Heart right ventricle (tissue), 16 donors: ENCODE measurements at regions not wholly inside any gene's neighbourhood (a gene's known extent, or its start where the extent isn't known, plus 50 kb on each side); places are given as distances from the start of the nearest gene placed in this dataset.

ENCODE experiments used
- ATAC-seq, 8 donors: fragments of 200-7000 bp; cut with Tn5 transposase; one replicate each; pipeline ENCODE4 v1.9.1; 2020; ENCODE audit warnings: mild to moderate bottlenecking in 8 of 8, moderate library complexity in 8 of 8, moderate number of reproducible peaks in 1 of 8
- DNase-seq, 2 donors: peaks; one replicate each; pipeline ENCODE4 v3.0.0-alpha.2; 2020
- H3K27ac ChIP-seq, 10 donors: fragments of 200-600 bp; sonication (generic) in 2 of 10; one replicate each; pipeline versions ENCODE4 v1.5.0 to v1.8.0; 2020 to 2022; ENCODE audit warnings: mild to moderate bottlenecking in 3 of 10
- H3K27me3 ChIP-seq, 7 donors: fragments of 200-600 bp; one replicate each; pipeline ENCODE4 v1.8.0; 2021 to 2022; ENCODE audit warnings: mild to moderate bottlenecking in 2 of 7
- H3K36me3 ChIP-seq, 9 donors: fragments of 200-600 bp; sonication (generic) in 1 of 9; one replicate each; pipeline versions ENCODE4 v1.5.0 to v1.8.0; 2020 to 2022; ENCODE audit warnings: mild to moderate bottlenecking in 2 of 9
- H3K4me1 ChIP-seq, 9 donors: fragments of 200-600 bp; sonication (generic) in 1 of 9; one replicate each; pipeline versions ENCODE4 v1.5.0 to v1.8.0; 2020 to 2022; ENCODE audit warnings: mild to moderate bottlenecking in 4 of 9
- H3K4me3 ChIP-seq, 10 donors: fragments of 200-600 bp; sonication (generic) in 2 of 10; one replicate each; pipeline versions ENCODE4 v1.5.0 to v1.8.0; 2020 to 2022; ENCODE audit warnings: mild to moderate bottlenecking in 7 of 10, moderate library complexity in 2 of 10
- H3K9me3 ChIP-seq, 11 donors: fragments of 200-600 bp in 10 of 11; sonication (generic) in 2 of 11; one replicate each; pipeline versions ENCODE4 v1.5.0 to v1.8.0; 2013 to 2022; ENCODE audit warnings: mild to moderate bottlenecking in 2 of 11, control low read depth in 1 of 11, moderate library complexity in 1 of 11
- WGBS, 2 donors: extraction: QIAGEN DNeasy Blood & Tissue Kit; methylation state at CpG; one replicate each; pipeline ENCODE4 v1.1.7; 2013; ENCODE audit warnings: inconsistent platforms in 1 of 2; 5-methylcytosine and 5-hydroxymethylcytosine counted together
- intact Hi-C, 10 donors: fragments of 100-400 bp; cut with DNase I; formaldehyde crosslinking; loops; one replicate each; pipeline versions ENCODE4 v1.11.1 to v1.14.2; 2022
- TF ChIP-seq, protein P1 (sequence below), 9 donors: fragments of 200-600 bp; sonication (generic) in 2 of 9; IDR thresholded peaks; one replicate each; pipeline versions ENCODE4 v1.5.0 to v1.8.0; 2021 to 2022; ENCODE audit warnings: antibody characterized with exemption in 9 of 9, mild to moderate bottlenecking in 5 of 9, moderate library complexity in 1 of 9
- donor health status: Arrhythmogenic right ventricular cardiomyopathy.
- donor health status: ischemic (EF 13 %, LVEDD 7.1; RV severe dilation, severe dysfunction).
- donor health status: healthy with polysubstance abuse.
- donor health status: DM: no; HTN: yes; CAD: no.
- donor health status: DM: no; HTN: no; CAD: no.
- donor health status: ischemic (EF 25% LVEDD 6.9; RV normal size, moderate dysfunction).
- donor health status: ischemic (EF 25% LVEDD 5.7; RV mildly dilated, moderate dysfunction).
- donor health status: healthy.
- donor health status: DM: yes; HTN: yes; CAD: no.
- donor health status: Ischemic cardiomyopathy.
- donor health status: ischemic (EF 35%, LVEDD 5.7; RV mildly dilated, moderate dysfunction).
- donor health status: nonischemic (EF 11% LVEDD 7.7; RV severe dilation, severe dysfunction).
- donor health status: DM: yes; HTN: yes; CAD: no.
- donor health status: PGD.
- donor health status: ischemic (EF 29% LVEDD 5.4; RV normal size, mild dysfunction).
- donor health status: nonischemic (EF 23%, LVEDD 6.1; RV moderate dilation, normal function).

DNA sequence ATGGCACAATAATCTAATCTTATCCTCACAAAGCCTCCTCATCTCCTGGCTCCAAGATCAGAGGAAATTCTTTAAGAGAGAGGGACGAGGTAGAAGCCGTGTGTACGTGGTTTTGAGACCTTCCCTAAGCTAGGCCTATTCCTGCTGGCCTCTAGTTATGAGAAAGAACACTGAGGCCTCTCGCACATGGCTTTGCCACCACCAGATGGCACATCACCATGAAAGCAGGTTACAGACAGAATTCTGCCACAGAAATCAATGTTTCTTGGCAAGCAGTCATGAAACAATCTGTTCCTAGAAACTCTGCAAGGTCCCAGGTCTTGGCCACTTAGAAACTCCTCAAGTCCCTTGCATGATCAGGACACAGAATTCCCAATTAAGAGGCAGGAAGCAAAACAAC, 268.2 kb upstream of the TAS2R1 start:
- ATAC-seq (no peak), DNase-seq (no peak)
- Histone ChIP-seq H3K4me3 (no peak overlapping the region), H3K27ac (no peak overlapping the region), H3K36me3 (no peaks in the 10 kb centered on the region), H3K9me3 (peaks cover 0 to 13% (median 4%) of the 10 kb centered on the region in 11 donors), H3K27me3 (peaks cover 0 to 3% (median 0%) of the 10 kb centered on the region in 7 donors), H3K4me1 (no peaks in the 10 kb centered on the region)
- intact Hi-C loops, result no loop called here
- 64 to 78% methylated on average over 4 of the region's 4 CpGs for WGBS, 2 donors
- TF ChIP-seq, protein P1, sequence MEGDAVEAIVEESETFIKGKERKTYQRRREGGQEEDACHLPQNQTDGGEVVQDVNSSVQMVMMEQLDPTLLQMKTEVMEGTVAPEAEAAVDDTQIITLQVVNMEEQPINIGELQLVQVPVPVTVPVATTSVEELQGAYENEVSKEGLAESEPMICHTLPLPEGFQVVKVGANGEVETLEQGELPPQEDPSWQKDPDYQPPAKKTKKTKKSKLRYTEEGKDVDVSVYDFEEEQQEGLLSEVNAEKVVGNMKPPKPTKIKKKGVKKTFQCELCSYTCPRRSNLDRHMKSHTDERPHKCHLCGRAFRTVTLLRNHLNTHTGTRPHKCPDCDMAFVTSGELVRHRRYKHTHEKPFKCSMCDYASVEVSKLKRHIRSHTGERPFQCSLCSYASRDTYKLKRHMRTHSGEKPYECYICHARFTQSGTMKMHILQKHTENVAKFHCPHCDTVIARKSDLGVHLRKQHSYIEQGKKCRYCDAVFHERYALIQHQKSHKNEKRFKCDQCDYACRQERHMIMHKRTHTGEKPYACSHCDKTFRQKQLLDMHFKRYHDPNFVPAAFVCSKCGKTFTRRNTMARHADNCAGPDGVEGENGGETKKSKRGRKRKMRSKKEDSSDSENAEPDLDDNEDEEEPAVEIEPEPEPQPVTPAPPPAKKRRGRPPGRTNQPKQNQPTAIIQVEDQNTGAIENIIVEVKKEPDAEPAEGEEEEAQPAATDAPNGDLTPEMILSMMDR (IDR thresholded peaks at IDR 0.05), result peak in 3 of 9 donors; percentile 9 to 11 (median 9)

DNA sequence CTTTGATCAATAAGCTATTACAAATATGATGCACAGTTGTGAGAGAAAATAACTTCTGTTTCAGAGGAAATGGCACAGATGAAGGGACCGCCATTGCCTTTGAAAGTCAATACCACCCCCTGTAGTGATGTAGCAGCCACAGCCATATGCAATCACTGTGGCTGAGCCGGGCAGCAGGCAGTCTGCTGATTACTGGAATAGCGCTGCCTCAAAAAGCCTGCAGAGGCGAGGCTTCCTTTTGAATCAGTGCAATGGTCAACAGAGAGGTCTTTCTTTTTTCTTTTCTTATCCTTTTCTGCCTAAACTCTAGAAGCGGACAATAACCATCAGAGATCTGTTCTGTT, 265.1 kb upstream of the TAS2R1 start:
- no peak for DNase-seq
- intact Hi-C loops, result no loop called here
- TF ChIP-seq, protein P1 (IDR thresholded peaks at IDR 0.05), result no peak

DNA sequence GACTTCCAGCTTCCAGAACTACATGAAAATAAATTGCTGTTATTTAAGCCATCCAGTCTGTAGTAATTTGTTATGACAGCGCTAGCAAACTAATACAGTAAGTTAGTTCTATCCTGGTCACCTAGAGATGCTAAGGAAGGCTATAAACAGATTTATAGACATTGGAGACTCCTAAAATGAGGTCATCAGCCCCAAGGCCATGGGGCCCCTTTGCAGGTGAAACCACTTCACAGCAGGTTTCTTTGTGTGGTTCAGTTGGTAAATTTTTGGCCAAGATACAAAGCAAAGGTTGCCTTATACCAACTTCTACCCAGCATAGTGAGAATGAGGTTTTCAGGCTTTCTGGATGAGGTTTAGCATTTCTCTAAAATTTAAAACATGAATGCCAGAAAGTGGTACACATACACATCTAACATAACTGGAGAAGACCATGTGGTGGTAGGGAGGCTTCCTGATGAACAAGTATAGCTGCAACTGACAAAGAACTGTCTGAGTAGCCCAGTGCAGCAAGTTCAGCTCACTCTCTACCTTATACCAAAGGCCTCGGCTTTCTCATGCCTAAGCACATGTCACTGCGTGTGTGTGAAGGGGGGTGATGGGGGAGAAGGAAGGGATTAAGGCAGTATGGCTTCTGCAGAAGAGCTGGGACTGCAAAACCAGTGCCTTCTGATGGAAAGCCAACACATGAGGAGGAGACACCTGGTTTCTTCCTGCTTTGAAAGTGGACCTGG, 264.6 kb upstream of the TAS2R1 start:
- 61 to 66% methylated on average over 3 of the region's 3 CpGs for WGBS, 2 donors
- Histone ChIP-seq H3K4me1 (no peaks in the 10 kb centered on the region), H3K4me3 (no peak overlapping the region), H3K27ac (no peak overlapping the region), H3K27me3 (peaks cover 0 to 3% (median 0%) of the 10 kb centered on the region in 7 donors), H3K9me3 (peaks cover 0 to 13% (median 4%) of the 10 kb centered on the region in 11 donors), H3K36me3 (no peaks in the 10 kb centered on the region)
- no peak for ATAC-seq
- DNase-seq, result no peak
- intact Hi-C loops, result no loop called here
- TF ChIP-seq, protein P1 (IDR thresholded peaks at IDR 0.05), result no peak

More for the DNA sequence above, 265.1 kb upstream of the TAS2R1 start:
- Histone ChIP-seq H3K9me3 (peaks cover 0 to 13% (median 4%) of the 10 kb centered on the region in 11 donors), H3K27ac (no peak overlapping the region), H3K36me3 (no peaks in the 10 kb centered on the region), H3K4me1 (no peaks in the 10 kb centered on the region), H3K27me3 (peaks cover 0 to 3% (median 0%) of the 10 kb centered on the region in 7 donors), H3K4me3 (no peak overlapping the region)
- ATAC-seq, result no peak
- 68 to 74% methylated on average over 5 of the region's 5 CpGs for WGBS, 2 donors

DNA sequence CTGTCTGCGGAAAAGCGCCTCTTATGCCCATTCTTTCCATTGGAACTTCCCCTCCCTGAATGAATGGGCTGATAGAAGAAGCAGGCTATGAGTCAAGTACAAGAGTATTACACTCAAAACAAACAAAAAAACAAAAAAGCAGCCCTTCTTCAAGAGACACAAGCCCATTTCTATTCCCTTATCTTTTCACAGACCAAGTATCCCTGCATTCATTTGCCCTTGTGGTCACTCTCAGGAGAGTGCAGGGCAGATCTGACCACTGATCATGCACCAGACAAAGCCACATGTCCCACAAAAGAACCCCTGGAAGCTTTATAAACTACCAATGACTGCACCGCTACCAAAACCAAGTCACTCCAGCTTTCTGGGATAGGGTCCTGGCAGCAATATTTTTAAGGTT, 262.5 kb upstream of the TAS2R1 start:
- no peak for ATAC-seq
- intact Hi-C loops, result no loop called here
- peaks cover 0 to 13% (median 4%) of the 10 kb centered on the region in 11 donors for H3K9me3 ChIP-seq
- 79 to 90% methylated on average over 3 of the region's 3 CpGs for WGBS, 2 donors
- no peaks in the 10 kb centered on the region for H3K36me3 ChIP-seq
- peaks cover 0 to 3% (median 0%) of the 10 kb centered on the region in 7 donors for H3K27me3 ChIP-seq
- no peak overlapping the region for H3K4me3 ChIP-seq
- no peaks in the 10 kb centered on the region for H3K4me1 ChIP-seq
- no peak overlapping the region for H3K27ac ChIP-seq
- DNase-seq, result no peak
- TF ChIP-seq, protein P1 (IDR thresholded peaks at IDR 0.05), result no peak
